ENCODE measurements at regions not wholly inside any gene's neighbourhood (a gene's known extent, or its start where the extent isn't known, plus 50 kb on each side); places are given as distances from the start of the nearest gene placed in this dataset.

- no peaks in the 10 kb centered on the region for H3K79me1 ChIP-seq (ENCODE audit: low read depth, low read length)
- H3K4ac ChIP-seq (replicated peaks; ENCODE audit: insufficient read length, low read depth, low read length), result no peak overlapping the region
- H4K20me1 ChIP-seq (replicated peaks in 1 of 2; ENCODE audit: control insufficient read depth in 1 of 2, insufficient read depth in 2 of 2, low read length in 2 of 2), result no peaks in the 10 kb centered on the region
- H2BK20ac ChIP-seq (ENCODE audit: low read length), result no peak overlapping the region
- no peak for DNase-seq (ENCODE audit: low read depth in 1 of 2, low spot score in 2 of 2)
- no peak for FAIRE-seq
- H3K4me2 ChIP-seq (ENCODE audit: insufficient read depth in 1 of 2, low read depth in 2 of 2, low read length in 2 of 2), result no peak overlapping the region
- no peak overlapping the region for H3K23ac ChIP-seq (ENCODE audit: insufficient read length)
- no peak overlapping the region for H3K56ac ChIP-seq (replicated peaks; ENCODE audit: insufficient read length, low read depth, low read length)
- no peaks in the 10 kb centered on the region for H3K23me2 ChIP-seq (ENCODE audit: low read depth, low read length)
- no peak overlapping the region for H3K27ac ChIP-seq (ENCODE audit: low read depth, low read length)
- H3K9me3 ChIP-seq (ENCODE audit: insufficient read depth in 2 of 2, low read depth in 1 of 2, low read length in 1 of 2), result no peaks in the 10 kb centered on the region
- H2BK5ac ChIP-seq (ENCODE audit: low read depth, low read length), result no peak overlapping the region
- no peaks in the 10 kb centered on the region for H3K36me3 ChIP-seq (ENCODE audit: control insufficient read depth in 2 of 4, insufficient read depth in 4 of 4, low read length in 3 of 4)
- H3K18ac ChIP-seq (ENCODE audit: extremely low read depth, low read length), result no peak overlapping the region
- no peak overlapping the region for H4K91ac ChIP-seq (replicated peaks; ENCODE audit: insufficient read length, low read length)
- H3K27me3 ChIP-seq (replicated peaks in 1 of 4; ENCODE audit: control insufficient read depth in 3 of 4, extremely low read depth in 1 of 4, insufficient read depth in 3 of 4, low read length in 3 of 4), result no peaks in the 10 kb centered on the region
- H2AFZ ChIP-seq (ENCODE audit: low read length), result no peak overlapping the region
- H3K4me3 ChIP-seq (ENCODE audit: extremely low read depth in 1 of 4, insufficient read depth in 2 of 4, low read depth in 3 of 4, low read length in 4 of 4), result no peak overlapping the region
- POLR2A ChIA-PET (ENCODE audit: partially characterized antibody), result no interaction called here
- 84% methylated on average over 3 of the region's 3 CpGs; no CpG with 5 or more reads in 1 of the 2 experiments for WGBS, 2 experiments (ENCODE audit: extremely low coverage in 1 of 2, insufficient coverage in 1 of 2, insufficient read length in 1 of 2, insufficient replicate concordance in 2 of 2, low coverage in 1 of 2, low lambda C conversion rate in 2 of 2, missing lambda C conversion rate in 1 of 2)
- H2BK120ac ChIP-seq (replicated peaks; ENCODE audit: low read depth, low read length), result no peak overlapping the region
- H4K5ac ChIP-seq (ENCODE audit: insufficient read length, low read depth, low read length), result no peak overlapping the region
- no peak overlapping the region for H3K9ac ChIP-seq (replicated peaks in 1 of 4; ENCODE audit: extremely low read depth in 1 of 4, low read depth in 3 of 4, low read length in 3 of 4)
- no peak overlapping the region for H2AK5ac ChIP-seq (ENCODE audit: low read depth, low read length)
- H3K4me1 ChIP-seq (replicated peaks in 1 of 4; ENCODE audit: control insufficient read depth in 3 of 4, insufficient read depth in 4 of 4, low read length in 3 of 4), result no peaks in the 10 kb centered on the region
- no peak overlapping the region for H3K14ac ChIP-seq (ENCODE audit: insufficient read length)
- H3K79me2 ChIP-seq (ENCODE audit: control insufficient read depth in 1 of 2, insufficient read depth in 2 of 2, low read length in 2 of 2), result no peaks in the 10 kb centered on the region
- CTCF ChIA-PET (ENCODE audit: partially characterized antibody), result no interaction called here
- no peak overlapping the region for H2BK15ac ChIP-seq (ENCODE audit: low read length)
- H4K8ac ChIP-seq (ENCODE audit: extremely low read depth, insufficient read depth, low read length), result no peak overlapping the region
- no peak overlapping the region for H2BK12ac ChIP-seq (ENCODE audit: low read depth, low read length)
- no peak for TF ChIP-seq RFX5 (IDR thresholded peaks at IDR 0.05; ENCODE audit: borderline replicate concordance, low read depth, low read length)
- no peak for TF ChIP-seq GTF2F1 (IDR thresholded peaks at IDR 0.05; ENCODE audit: borderline replicate concordance, low read depth, low read length)
- no peak for TF ChIP-seq BCL11A (IDR thresholded peaks at IDR 0.05; ENCODE audit: low read depth in 2 of 2, low read length in 2 of 2)
- no peak for TF ChIP-seq CTCF (IDR thresholded peaks at IDR 0.05; ENCODE audit: control extremely low read depth in 1 of 3, insufficient read depth in 1 of 3, low read depth in 1 of 3, low read length in 3 of 3)
- TF ChIP-seq RAD21 (IDR thresholded peaks at IDR 0.05 in 1 of 2, conservative IDR thresholded peaks at IDR 0.05 in 1 of 2; ENCODE audit: low read depth in 2 of 2, low read length in 2 of 2), result no peak
- no peak for TF ChIP-seq SUZ12 (IDR thresholded peaks at IDR 0.05; ENCODE audit: low read length)
- TF ChIP-seq SP1 (IDR thresholded peaks at IDR 0.05; ENCODE audit: low read depth, low read length), result no peak
- no peak for TF ChIP-seq EZH2 (IDR thresholded peaks at IDR 0.05; ENCODE audit: low read depth, low read length, severe bottlenecking)
- TF ChIP-seq TCF12 (IDR thresholded peaks at IDR 0.05; ENCODE audit: low read depth, low read length), result no peak
- TF ChIP-seq CEBPB (IDR thresholded peaks at IDR 0.05; ENCODE audit: low read depth, low read length), result no peak
- no peak for TF ChIP-seq EGR1 (IDR thresholded peaks at IDR 0.05; ENCODE audit: borderline replicate concordance, low read depth, low read length)
- TF ChIP-seq CTBP2 (IDR thresholded peaks at IDR 0.05; ENCODE audit: borderline replicate concordance, insufficient read depth, insufficient read length, low read length), result no peak
- no peak for TF ChIP-seq TAF7 (optimal IDR thresholded peaks at IDR 0.05; ENCODE audit: borderline replicate concordance, low read depth, low read length)
These were observed 313.9 kb upstream of the SATB1 start for GRCh38 chr3:18739099-18739433.

Data from H1 (cell line).